ENCODE measurements at regions not wholly inside any gene's neighbourhood (a gene's known extent, or its start where the extent isn't known, plus 50 kb on each side); places are given as distances from the start of the nearest gene placed in this dataset.

DNA sequence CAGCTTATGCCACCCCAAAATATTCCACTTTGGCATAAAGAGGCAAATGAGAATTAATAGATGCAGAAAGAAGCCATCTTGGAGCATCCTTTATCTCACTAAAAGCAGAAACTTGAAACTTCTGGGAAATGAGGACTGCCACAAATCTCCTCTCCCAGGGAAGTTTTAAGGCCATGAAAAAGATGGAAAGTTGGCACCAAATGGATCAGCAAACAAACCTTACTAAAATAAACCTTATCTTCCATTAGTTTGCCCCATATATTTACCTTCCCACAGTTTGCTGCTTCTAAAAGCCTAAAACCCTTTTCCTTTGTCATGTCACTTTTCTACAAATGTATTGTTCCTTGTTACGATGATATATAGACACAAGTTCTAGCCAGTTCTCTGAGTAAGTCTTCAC, 340.0 kb upstream of the USP15 start:
- TF ChIP-seq, protein P1, sequence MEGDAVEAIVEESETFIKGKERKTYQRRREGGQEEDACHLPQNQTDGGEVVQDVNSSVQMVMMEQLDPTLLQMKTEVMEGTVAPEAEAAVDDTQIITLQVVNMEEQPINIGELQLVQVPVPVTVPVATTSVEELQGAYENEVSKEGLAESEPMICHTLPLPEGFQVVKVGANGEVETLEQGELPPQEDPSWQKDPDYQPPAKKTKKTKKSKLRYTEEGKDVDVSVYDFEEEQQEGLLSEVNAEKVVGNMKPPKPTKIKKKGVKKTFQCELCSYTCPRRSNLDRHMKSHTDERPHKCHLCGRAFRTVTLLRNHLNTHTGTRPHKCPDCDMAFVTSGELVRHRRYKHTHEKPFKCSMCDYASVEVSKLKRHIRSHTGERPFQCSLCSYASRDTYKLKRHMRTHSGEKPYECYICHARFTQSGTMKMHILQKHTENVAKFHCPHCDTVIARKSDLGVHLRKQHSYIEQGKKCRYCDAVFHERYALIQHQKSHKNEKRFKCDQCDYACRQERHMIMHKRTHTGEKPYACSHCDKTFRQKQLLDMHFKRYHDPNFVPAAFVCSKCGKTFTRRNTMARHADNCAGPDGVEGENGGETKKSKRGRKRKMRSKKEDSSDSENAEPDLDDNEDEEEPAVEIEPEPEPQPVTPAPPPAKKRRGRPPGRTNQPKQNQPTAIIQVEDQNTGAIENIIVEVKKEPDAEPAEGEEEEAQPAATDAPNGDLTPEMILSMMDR (IDR thresholded peaks at IDR 0.05; ENCODE audit: low read depth, low read length, missing control alignments), result no peak
- no peak overlapping the region for H3K4me3 ChIP-seq (replicated peaks; ENCODE audit: low read depth, low read length)
- no peak for DNase-seq (ENCODE audit: extremely low read depth, low read depth)

GRCh38 chr12:61923152-61923551, 337.1 kb upstream of the USP15 start:
- no peak for DNase-seq (ENCODE audit: extremely low read depth, low read depth)
- TF ChIP-seq, protein P1 (IDR thresholded peaks at IDR 0.05; ENCODE audit: low read depth, low read length, missing control alignments), result no peak
- no peak overlapping the region for H3K4me3 ChIP-seq (replicated peaks; ENCODE audit: low read depth, low read length)

- no peak for DNase-seq (ENCODE audit: extremely low read depth, low read depth)
- no peak overlapping the region for H3K4me3 ChIP-seq (replicated peaks; ENCODE audit: low read depth, low read length)
- TF ChIP-seq, protein P1 (IDR thresholded peaks at IDR 0.05; ENCODE audit: low read depth, low read length, missing control alignments), result no peak
Observed at GRCh38 chr12:61934564-61934963, 325.6 kb upstream of the USP15 start.

- H3K4me3 ChIP-seq (replicated peaks; ENCODE audit: low read depth, low read length), result no peak overlapping the region
- TF ChIP-seq, protein P1 (IDR thresholded peaks at IDR 0.05; ENCODE audit: low read depth, low read length, missing control alignments), result no peak
- no peak for DNase-seq (ENCODE audit: extremely low read depth, low read depth)
Observed at GRCh38 chr12:61939977-61940376, 320.2 kb upstream of the USP15 start.

DNA sequence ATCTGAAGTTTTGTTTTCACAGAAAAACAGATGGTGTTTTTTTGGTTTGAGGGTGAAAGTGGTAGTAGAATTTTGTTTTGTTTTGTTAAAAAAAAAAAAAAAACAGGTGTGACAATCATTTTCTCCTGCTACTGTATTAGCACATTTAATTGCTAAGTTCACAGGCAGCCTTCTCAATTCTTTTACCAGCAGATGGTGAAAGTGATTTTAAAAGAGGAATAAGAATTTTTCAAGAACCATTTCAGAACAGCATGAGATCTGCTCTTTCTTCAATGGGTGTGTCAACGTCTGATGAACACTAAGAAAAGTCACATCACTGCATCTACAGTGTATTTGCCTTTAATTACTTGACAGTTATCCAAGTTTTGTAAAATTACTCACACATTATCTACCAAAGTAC, 303.7 kb upstream of the USP15 start:
- no peak overlapping the region for H3K4me3 ChIP-seq (replicated peaks; ENCODE audit: low read depth, low read length)
- DNase-seq (ENCODE audit: extremely low read depth, low read depth), result no peak
- TF ChIP-seq, protein P1 (IDR thresholded peaks at IDR 0.05; ENCODE audit: low read depth, low read length, missing control alignments), result no peak

GRCh38 chr12:61974461-61974860, 285.7 kb upstream of the USP15 start:
- TF ChIP-seq, protein P1 (IDR thresholded peaks at IDR 0.05; ENCODE audit: low read depth, low read length, missing control alignments), result no peak
- H3K4me3 ChIP-seq (replicated peaks; ENCODE audit: low read depth, low read length), result no peak overlapping the region
- DNase-seq (ENCODE audit: extremely low read depth, low read depth), result no peak

- TF ChIP-seq, protein P1 (IDR thresholded peaks at IDR 0.05; ENCODE audit: low read depth, low read length, missing control alignments), result no peak
- no peak overlapping the region for H3K4me3 ChIP-seq (replicated peaks; ENCODE audit: low read depth, low read length)
- DNase-seq (ENCODE audit: extremely low read depth, low read depth), result no peak
Observed at GRCh38 chr12:61985830-61986229, 274.4 kb upstream of the USP15 start.

All from HFF-Myc (cell line).